Anterior cingulate cortex (tissue), 58 donors: ENCODE measurements at regions not wholly inside any gene's neighbourhood (a gene's known extent, or its start where the extent isn't known, plus 50 kb on each side); places are given as distances from the start of the nearest gene placed in this dataset.
"Not testable (repeated sequence)": the region's sequence is repeated elsewhere in the genome, so short reads cannot be mapped to it uniquely, and the experiment has no call there.

Experiments
- DNase-seq, 58 donors: peaks; one replicate each; lab custom pipeline; 2025; lab: John Stamatoyannopoulos, UW

- DNase-seq: no peak
These were observed 558.3 kb downstream of the MATN1 start for GRCh38 chr1:30165116-30165515.

- no peak for DNase-seq
These were observed 558.7 kb downstream of the MATN1 start for GRCh38 chr1:30164693-30165092.

- no peak for DNase-seq
These were observed 560.8 kb downstream of the MATN1 start for GRCh38 chr1:30162565-30162964.

GRCh38 chr1:30161953-30162352 is 561.4 kb downstream of the MATN1 start:
- no peak for DNase-seq

GRCh38 chr1:30160999-30161689 is 562.2 kb downstream of the MATN1 start:
- no peak for DNase-seq

- no peak for DNase-seq
These were observed 564.4 kb downstream of the MATN1 start for GRCh38 chr1:30159015-30159414.

GRCh38 chr1:30155698-30156097 is 567.7 kb downstream of the MATN1 start:
- not testable (repeated sequence) for DNase-seq

GRCh38 chr1:30155253-30155652 is 568.1 kb downstream of the MATN1 start:
- DNase-seq: not testable (repeated sequence)

- no peak for DNase-seq
These were observed 569.5 kb downstream of the MATN1 start for GRCh38 chr1:30153743-30154449.

GRCh38 chr1:30151826-30152225 is 571.6 kb downstream of the MATN1 start:
- no peak for DNase-seq

GRCh38 chr1:30151119-30151518 is 572.3 kb downstream of the MATN1 start:
- no peak for DNase-seq

- no peak for DNase-seq
These were observed 574.2 kb downstream of the MATN1 start for GRCh38 chr1:30149226-30149625.

GRCh38 chr1:30148676-30149075 is 574.7 kb downstream of the MATN1 start:
- DNase-seq: no peak

- DNase-seq: no peak
These were observed 576.2 kb downstream of the MATN1 start for GRCh38 chr1:30147188-30147587.

- DNase-seq: no peak
These were observed 576.9 kb downstream of the MATN1 start for GRCh38 chr1:30146448-30146847.

- DNase-seq: no peak
These were observed 577.6 kb downstream of the MATN1 start for GRCh38 chr1:30145723-30146303.

- no peak for DNase-seq
These were observed 578.6 kb downstream of the MATN1 start for GRCh38 chr1:30144831-30145230.

GRCh38 chr1:30143517-30143916 is 579.9 kb downstream of the MATN1 start:
- DNase-seq: no peak

- DNase-seq: no peak
These were observed 582.8 kb downstream of the MATN1 start for GRCh38 chr1:30140566-30140965.

GRCh38 chr1:30138891-30139290 is 584.5 kb downstream of the MATN1 start:
- no peak for DNase-seq

- DNase-seq: no peak
These were observed 586.4 kb downstream of the MATN1 start for GRCh38 chr1:30137001-30137400.

- DNase-seq: no peak
These were observed 587.7 kb downstream of the MATN1 start for GRCh38 chr1:30135698-30136097.
